T-helper 1 cell (primary cell): ENCODE measurements at regions not wholly inside any gene's neighbourhood (a gene's known extent, or its start where the extent isn't known, plus 50 kb on each side); places are given as distances from the start of the nearest gene placed in this dataset.
"Not testable (repeated sequence)": the region's sequence is repeated elsewhere in the genome, so short reads cannot be mapped to it uniquely, and the experiment has no call there.

ENCODE experiments used
- DNase-seq, 5 donors: peaks; one replicate each; pipeline ENCODE4 v3.0.0-alpha.2; 2012 to 2020

- DNase-seq, result no peak
Measured at GRCh38 chr18:39622431-39622830, 2056.8 kb upstream of the CELF4 start.

- DNase-seq, result no peak
Measured at GRCh38 chr18:39620551-39621168, 2055.1 kb upstream of the CELF4 start.

GRCh38 chr18:39618265-39619003, 2052.8 kb upstream of the CELF4 start:
- no peak for DNase-seq

- DNase-seq, result no peak
Measured at GRCh38 chr18:39611381-39612100, 2045.9 kb upstream of the CELF4 start.

- no peak for DNase-seq
Measured at GRCh38 chr18:39607034-39607433, 2041.4 kb upstream of the CELF4 start.

GRCh38 chr18:39604836-39605235, 2039.2 kb upstream of the CELF4 start:
- no peak for DNase-seq

- no peak for DNase-seq
Measured at GRCh38 chr18:39602131-39602530, 2036.5 kb upstream of the CELF4 start.

GRCh38 chr18:39600894-39601293, 2035.3 kb upstream of the CELF4 start:
- DNase-seq, result no peak

GRCh38 chr18:39599251-39599650, 2033.7 kb upstream of the CELF4 start:
- DNase-seq, result no peak

GRCh38 chr18:39596891-39597290, 2031.3 kb upstream of the CELF4 start:
- no peak for DNase-seq

- DNase-seq, result no peak
Measured at GRCh38 chr18:39596221-39596620, 2030.6 kb upstream of the CELF4 start.

- DNase-seq, result no peak
Measured at GRCh38 chr18:39594206-39594605, 2028.6 kb upstream of the CELF4 start.

GRCh38 chr18:39591649-39592048, 2026.1 kb upstream of the CELF4 start:
- no peak for DNase-seq

- DNase-seq, result no peak
Measured at GRCh38 chr18:39589496-39589895, 2023.9 kb upstream of the CELF4 start.

- DNase-seq, result no peak
Measured at GRCh38 chr18:39587586-39587985, 2022.0 kb upstream of the CELF4 start.

- no peak for DNase-seq
Measured at GRCh38 chr18:39586741-39587140, 2021.1 kb upstream of the CELF4 start.

- no peak for DNase-seq
Measured at GRCh38 chr18:39574897-39575296, 2009.3 kb upstream of the CELF4 start.

GRCh38 chr18:39571511-39571910, 2005.9 kb upstream of the CELF4 start:
- no peak for DNase-seq

- not testable (repeated sequence) for DNase-seq
Measured at GRCh38 chr18:39565551-39566230, 2000.1 kb upstream of the CELF4 start.

GRCh38 chr18:39564716-39565115, 1999.1 kb upstream of the CELF4 start:
- DNase-seq, result no peak

GRCh38 chr18:39561126-39561525, 1995.5 kb upstream of the CELF4 start:
- no peak for DNase-seq

GRCh38 chr18:39558658-39559057, 1993.1 kb upstream of the CELF4 start:
- no peak for DNase-seq

- no peak for DNase-seq
Measured at GRCh38 chr18:39555496-39555895, 1989.9 kb upstream of the CELF4 start.
